ENCODE measurements at regions not wholly inside any gene's neighbourhood (a gene's known extent, or its start where the extent isn't known, plus 50 kb on each side); places are given as distances from the start of the nearest gene placed in this dataset.

DNA sequence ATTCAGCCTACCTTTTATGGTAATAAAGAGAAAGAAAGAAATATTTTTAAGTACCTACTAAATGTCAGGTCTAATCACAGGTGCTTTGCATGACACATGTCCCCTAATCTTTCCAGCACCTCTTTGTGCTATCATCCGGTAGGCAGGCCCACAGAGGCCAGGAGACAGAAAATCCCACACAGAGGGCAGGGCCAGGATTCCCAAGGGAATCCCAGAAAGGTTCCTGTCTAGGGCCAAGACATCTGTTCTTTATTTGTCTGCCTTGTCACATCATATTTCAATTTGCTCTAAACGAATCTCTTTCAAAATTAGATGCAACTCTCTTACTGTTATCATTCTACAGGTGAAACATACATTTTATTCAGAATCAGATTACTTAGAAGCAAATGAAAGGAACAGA is 676.1 kb upstream of the GYPC start:
- TF ChIP-seq, protein P1, sequence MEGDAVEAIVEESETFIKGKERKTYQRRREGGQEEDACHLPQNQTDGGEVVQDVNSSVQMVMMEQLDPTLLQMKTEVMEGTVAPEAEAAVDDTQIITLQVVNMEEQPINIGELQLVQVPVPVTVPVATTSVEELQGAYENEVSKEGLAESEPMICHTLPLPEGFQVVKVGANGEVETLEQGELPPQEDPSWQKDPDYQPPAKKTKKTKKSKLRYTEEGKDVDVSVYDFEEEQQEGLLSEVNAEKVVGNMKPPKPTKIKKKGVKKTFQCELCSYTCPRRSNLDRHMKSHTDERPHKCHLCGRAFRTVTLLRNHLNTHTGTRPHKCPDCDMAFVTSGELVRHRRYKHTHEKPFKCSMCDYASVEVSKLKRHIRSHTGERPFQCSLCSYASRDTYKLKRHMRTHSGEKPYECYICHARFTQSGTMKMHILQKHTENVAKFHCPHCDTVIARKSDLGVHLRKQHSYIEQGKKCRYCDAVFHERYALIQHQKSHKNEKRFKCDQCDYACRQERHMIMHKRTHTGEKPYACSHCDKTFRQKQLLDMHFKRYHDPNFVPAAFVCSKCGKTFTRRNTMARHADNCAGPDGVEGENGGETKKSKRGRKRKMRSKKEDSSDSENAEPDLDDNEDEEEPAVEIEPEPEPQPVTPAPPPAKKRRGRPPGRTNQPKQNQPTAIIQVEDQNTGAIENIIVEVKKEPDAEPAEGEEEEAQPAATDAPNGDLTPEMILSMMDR (IDR thresholded peaks at IDR 0.05) = no peak
- intact Hi-C loops (cut with micrococcal nuclease) = no loop called here
- Histone ChIP-seq H3K36me3 (replicated peaks in 1 of 2; ENCODE audit: control insufficient read depth in 1 of 2, insufficient read depth in 2 of 2, low read length in 2 of 2) (no peaks in the 10 kb centered on the region), H3K79me2 (ENCODE audit: insufficient read depth, low read length) (no peaks in the 10 kb centered on the region), H3K9ac (ENCODE audit: insufficient read depth, low read length, poor library complexity, severe bottlenecking) (no peak overlapping the region), H3K4me1 (ENCODE audit: control insufficient read depth in 1 of 2, insufficient read depth in 2 of 2, low read length in 2 of 2) (no peaks in the 10 kb centered on the region), H3K4me2 (replicated peaks; ENCODE audit: extremely low read depth, low read length, poor library complexity, severe bottlenecking) (no peak overlapping the region), H2AFZ (ENCODE audit: insufficient read depth, low read depth, low read length, poor library complexity, severe bottlenecking) (no peak overlapping the region), H4K20me1 (ENCODE audit: insufficient read depth, low read length) (no peaks in the 10 kb centered on the region), H3K9me3 (replicated peaks in 1 of 2; ENCODE audit: control insufficient read depth in 1 of 2, insufficient read depth in 1 of 2, low read length in 2 of 2) (no peaks in the 10 kb centered on the region), H3K4me3 (replicated peaks in 1 of 3; ENCODE audit: low read depth in 2 of 3, low read length in 3 of 3) (no peak overlapping the region), H3K27ac (ENCODE audit: low read depth in 1 of 2, low read length in 2 of 2) (no peak overlapping the region), H3K27me3 (ENCODE audit: control insufficient read depth in 2 of 2, insufficient read depth in 2 of 2, low read length in 2 of 2) (no peaks in the 10 kb centered on the region)
- Mint-ChIP-seq H3K27ac (no peak overlapping the region), H3K27me3 (ENCODE audit: low read depth in 3 of 3) (peaks cover 0 to 2% (median 0%) of the 10 kb centered on the region in 3 donors), H3K4me1 (no peaks in the 10 kb centered on the region), H3K36me3 (no peaks in the 10 kb centered on the region), H3K4me3 (no peak overlapping the region), H3K9me3 (peaks cover 0 to 6% (median 0%) of the 10 kb centered on the region in 7 donors)
- WGBS (ENCODE audit: insufficient coverage) = 63% methylated on average over 1 of the region's 2 CpGs
- no peak for DNase-seq

GRCh38 chr2:125983364-125983763 is 672.6 kb upstream of the GYPC start:
- intact Hi-C loops (cut with micrococcal nuclease) = no loop called here
- H3K27me3 Mint-ChIP-seq (ENCODE audit: low read depth in 3 of 3) = peaks cover 0 to 2% (median 1%) of the 10 kb centered on the region in 3 donors
- no peak overlapping the region for H3K4me3 Mint-ChIP-seq
- no peaks in the 10 kb centered on the region for H3K79me2 ChIP-seq (ENCODE audit: insufficient read depth, low read length)
- no peak overlapping the region for H3K4me2 ChIP-seq (replicated peaks; ENCODE audit: extremely low read depth, low read length, poor library complexity, severe bottlenecking)
- H3K4me1 ChIP-seq (ENCODE audit: control insufficient read depth in 1 of 2, insufficient read depth in 2 of 2, low read length in 2 of 2) = no peaks in the 10 kb centered on the region
- H3K4me3 ChIP-seq (replicated peaks in 1 of 3; ENCODE audit: low read depth in 2 of 3, low read length in 3 of 3) = no peak overlapping the region
- no peaks in the 10 kb centered on the region for H3K36me3 ChIP-seq (replicated peaks in 1 of 2; ENCODE audit: control insufficient read depth in 1 of 2, insufficient read depth in 2 of 2, low read length in 2 of 2)
- H3K27me3 ChIP-seq (ENCODE audit: control insufficient read depth in 2 of 2, insufficient read depth in 2 of 2, low read length in 2 of 2) = no peaks in the 10 kb centered on the region
- DNase-seq = no peak
- H3K27ac Mint-ChIP-seq = no peak overlapping the region
- no peak overlapping the region for H3K27ac ChIP-seq (ENCODE audit: low read depth in 1 of 2, low read length in 2 of 2)
- no peaks in the 10 kb centered on the region for H3K36me3 Mint-ChIP-seq
- H3K9me3 ChIP-seq (replicated peaks in 1 of 2; ENCODE audit: control insufficient read depth in 1 of 2, insufficient read depth in 1 of 2, low read length in 2 of 2) = no peaks in the 10 kb centered on the region
- TF ChIP-seq, protein P1 (IDR thresholded peaks at IDR 0.05) = no peak
- H3K9me3 Mint-ChIP-seq = peaks cover 0 to 4% (median 0%) of the 10 kb centered on the region in 7 donors
- H3K4me1 Mint-ChIP-seq = no peaks in the 10 kb centered on the region
- no peak overlapping the region for H2AFZ ChIP-seq (ENCODE audit: insufficient read depth, low read depth, low read length, poor library complexity, severe bottlenecking)
- WGBS (ENCODE audit: insufficient coverage) = 73% methylated on average over 2 of the region's 5 CpGs
- H4K20me1 ChIP-seq (ENCODE audit: insufficient read depth, low read length) = no peaks in the 10 kb centered on the region
- no peak overlapping the region for H3K9ac ChIP-seq (ENCODE audit: insufficient read depth, low read length, poor library complexity, severe bottlenecking)
